RPMI7951 (cell line): ENCODE measurements at regions not wholly inside any gene's neighbourhood (a gene's known extent, or its start where the extent isn't known, plus 50 kb on each side); places are given as distances from the start of the nearest gene placed in this dataset.

Experiments used
- DNase-seq: peaks from one replicate; pipeline ENCODE4 v3.0.0-alpha.2; 2012; ENCODE audit warnings: low read depth

- no peak for DNase-seq
Observed at GRCh38 chr1:200354243-200354642, 55.6 kb downstream of the ZNF281 start.

GRCh38 chr1:200353232-200353631 is 56.6 kb downstream of the ZNF281 start:
- DNase-seq: no peak

GRCh38 chr1:200351826-200352549 is 57.8 kb downstream of the ZNF281 start:
- peak; percentile 80 for DNase-seq

GRCh38 chr1:200351425-200351824 is 58.4 kb downstream of the ZNF281 start:
- no peak for DNase-seq

GRCh38 chr1:200346700-200347099 is 63.1 kb downstream of the ZNF281 start:
- no peak for DNase-seq

- no peak for DNase-seq
Observed at GRCh38 chr1:200345520-200345919, 64.3 kb downstream of the ZNF281 start.

- no peak for DNase-seq
Observed at GRCh38 chr1:200343874-200344273, 66.0 kb downstream of the ZNF281 start.

- no peak for DNase-seq
Observed at GRCh38 chr1:200342511-200343311, 67.1 kb downstream of the ZNF281 start.

GRCh38 chr1:200338451-200338850 is 71.4 kb downstream of the ZNF281 start:
- no peak for DNase-seq

- DNase-seq: no peak
Observed at GRCh38 chr1:200337831-200338230, 72.0 kb downstream of the ZNF281 start.

- no peak for DNase-seq
Observed at GRCh38 chr1:200337410-200337809, 72.4 kb downstream of the ZNF281 start.

GRCh38 chr1:200336901-200337391 is 72.9 kb downstream of the ZNF281 start:
- no peak for DNase-seq

- DNase-seq: peak; percentile 54
Observed at GRCh38 chr1:200336101-200336845, 73.6 kb downstream of the ZNF281 start.

GRCh38 chr1:200334661-200335256 is 75.1 kb downstream of the ZNF281 start:
- no peak for DNase-seq

- DNase-seq: no peak
Observed at GRCh38 chr1:200333329-200333728, 76.5 kb downstream of the ZNF281 start.

GRCh38 chr1:200332716-200333115 is 77.1 kb downstream of the ZNF281 start:
- no peak for DNase-seq

GRCh38 chr1:200330741-200331428 is 79.0 kb downstream of the ZNF281 start:
- DNase-seq: no peak

- DNase-seq: no peak
Observed at GRCh38 chr1:200329208-200329882, 80.5 kb downstream of the ZNF281 start.

- DNase-seq: no peak
Observed at GRCh38 chr1:200328379-200328778, 81.5 kb downstream of the ZNF281 start.

- no peak for DNase-seq
Observed at GRCh38 chr1:200323856-200324400, 85.9 kb downstream of the ZNF281 start.
